H4 (cell line): ENCODE measurements at regions not wholly inside any gene's neighbourhood (a gene's known extent, or its start where the extent isn't known, plus 50 kb on each side); places are given as distances from the start of the nearest gene placed in this dataset.
"Not testable (repeated sequence)": the region's sequence is repeated elsewhere in the genome, so short reads cannot be mapped to it uniquely, and the experiment has no call there.

Source experiments
- DNase-seq: peaks from one replicate; pipeline ENCODE4 v3.0.0-alpha.2; 2015; ENCODE audit warnings: low spot score

GRCh38 chr5:50501491-50502228, 60.6 kb upstream of the EMB start:
- no peak for DNase-seq

DNA sequence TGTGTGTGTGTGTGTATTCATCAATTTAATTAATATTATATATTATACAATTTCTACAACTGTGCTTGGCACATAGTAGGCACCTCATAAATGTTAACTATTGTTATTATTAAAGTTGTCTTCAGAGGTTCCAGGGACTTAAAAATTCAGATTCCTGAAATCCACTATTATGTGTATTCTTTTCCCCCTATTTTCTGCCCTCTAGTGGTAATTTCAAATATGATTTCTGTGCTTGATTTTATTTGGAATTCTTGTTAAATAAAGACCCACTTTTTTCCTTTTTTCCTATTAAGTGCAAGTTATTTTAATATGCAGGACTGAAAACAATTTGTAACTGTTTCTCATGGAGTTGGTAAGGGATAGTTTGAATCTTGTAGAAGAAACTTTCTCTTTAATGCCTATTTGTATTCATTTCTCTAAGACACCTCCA, 72.0 kb upstream of the EMB start:
- not testable (repeated sequence) for DNase-seq

GRCh38 chr5:50521060-50521459, 80.0 kb upstream of the EMB start:
- DNase-seq = not testable (repeated sequence)

- DNase-seq = not testable (repeated sequence)
These were observed 86.5 kb upstream of the EMB start for GRCh38 chr5:50527514-50528060.

DNA sequence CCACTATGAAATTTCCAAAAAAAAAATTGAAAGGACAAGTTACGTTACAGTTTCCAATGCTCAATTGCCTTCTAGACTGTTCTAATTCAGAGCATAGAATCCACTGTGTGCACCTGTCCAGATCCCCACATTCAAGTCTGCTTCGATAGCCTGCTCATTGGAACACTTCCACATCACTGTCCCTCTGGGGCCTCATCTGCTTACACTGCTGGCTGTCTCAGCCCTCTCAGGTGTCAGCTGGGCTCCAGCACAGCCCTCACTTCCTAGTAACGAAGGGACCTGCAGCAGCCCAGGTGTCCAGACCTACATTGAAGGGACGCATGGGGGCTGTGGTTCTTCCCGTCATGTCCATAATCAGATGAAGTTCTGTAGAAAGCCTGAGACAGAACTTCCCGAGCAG, 94.3 kb upstream of the EMB start:
- no peak for DNase-seq

DNA sequence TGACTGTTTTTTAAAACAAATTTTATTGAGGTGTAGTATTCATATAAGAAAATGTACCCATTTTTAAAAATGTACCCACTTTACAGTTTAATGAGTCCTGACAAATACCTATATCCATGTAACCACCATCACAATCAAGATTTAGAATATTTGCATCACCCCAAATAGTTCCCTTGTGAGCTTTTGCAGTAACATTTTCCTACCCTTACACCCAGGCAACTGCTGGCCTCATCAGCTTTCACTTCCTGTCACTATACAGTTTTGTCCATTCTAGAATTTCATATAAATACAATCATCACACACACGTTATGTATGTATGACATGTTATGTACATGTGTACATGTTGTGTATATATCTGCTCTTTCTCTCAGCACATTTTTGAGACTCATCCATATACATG, 96.4 kb upstream of the EMB start:
- not testable (repeated sequence) for DNase-seq

GRCh38 chr5:50547303-50547702, 106.2 kb upstream of the EMB start:
- no peak for DNase-seq

DNA sequence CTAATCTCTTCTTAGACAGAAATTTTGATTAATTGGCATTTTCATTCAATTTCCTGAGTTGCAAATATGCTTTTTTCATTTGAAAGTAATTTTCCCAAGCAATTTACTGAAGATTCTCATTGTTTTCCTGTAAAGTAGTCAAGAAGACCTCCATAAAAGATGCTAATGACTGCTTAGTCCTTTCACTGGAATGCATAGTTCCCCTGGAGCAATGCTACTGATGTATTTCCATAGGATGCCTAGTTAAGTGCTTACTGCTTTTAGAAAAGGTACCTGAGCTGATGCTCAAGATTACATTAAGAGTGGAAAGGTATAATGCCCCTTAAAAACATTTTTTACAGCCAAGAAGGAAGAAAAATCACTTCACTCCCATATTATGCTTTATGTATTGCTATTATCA, 109.2 kb upstream of the EMB start:
- no peak for DNase-seq

GRCh38 chr5:50550993-50551392, 109.9 kb upstream of the EMB start:
- DNase-seq = no peak

DNA sequence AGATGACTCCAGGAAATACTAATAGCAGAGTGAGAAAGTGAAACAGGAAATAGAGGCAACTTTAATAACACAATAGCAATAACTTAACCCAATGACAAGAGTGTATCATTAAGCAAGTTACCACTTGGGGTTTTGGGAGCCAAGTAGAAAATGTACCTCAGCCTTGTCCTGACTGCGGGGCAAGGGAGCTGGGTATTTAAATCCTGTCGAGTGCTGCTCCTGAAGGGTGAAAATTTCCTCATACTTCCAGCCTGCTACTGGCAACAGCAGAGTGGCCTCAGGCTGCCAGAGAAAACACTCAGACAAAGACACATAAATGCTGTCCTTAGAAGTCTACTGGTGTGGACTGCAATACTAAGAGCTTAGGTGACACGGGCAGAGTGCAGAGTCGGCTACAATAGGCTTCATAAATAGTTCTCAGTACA, 112.5 kb upstream of the EMB start:
- DNase-seq = no peak

GRCh38 chr5:50558640-50559039, 107.8 kb upstream of the PARP8 start:
- not testable (repeated sequence) for DNase-seq

- DNase-seq = no peak
These were observed 106.5 kb upstream of the PARP8 start for GRCh38 chr5:50559955-50560354.

DNA sequence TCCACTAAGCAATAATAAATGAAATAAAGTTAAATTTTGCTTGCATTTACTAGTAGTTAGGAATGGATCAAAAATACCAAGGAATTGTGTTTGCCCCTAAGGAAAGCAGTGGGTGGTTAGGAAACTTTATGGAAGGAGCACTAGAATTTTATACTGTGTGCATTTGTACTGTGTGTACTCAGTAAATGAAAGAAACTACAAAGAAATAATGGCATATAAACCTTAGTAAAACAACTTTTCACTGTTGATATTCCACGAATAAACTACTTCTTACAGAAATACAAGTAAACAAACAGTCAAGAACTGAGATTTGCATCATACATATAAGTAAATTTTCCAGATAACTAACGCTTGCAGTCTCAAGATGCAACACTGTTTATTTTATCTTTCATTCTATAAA, 103.7 kb upstream of the PARP8 start:
- DNase-seq = no peak

- DNase-seq = no peak
These were observed 102.4 kb upstream of the PARP8 start for GRCh38 chr5:50564079-50564478.

GRCh38 chr5:50564558-50564957, 101.9 kb upstream of the PARP8 start:
- DNase-seq = no peak

DNA sequence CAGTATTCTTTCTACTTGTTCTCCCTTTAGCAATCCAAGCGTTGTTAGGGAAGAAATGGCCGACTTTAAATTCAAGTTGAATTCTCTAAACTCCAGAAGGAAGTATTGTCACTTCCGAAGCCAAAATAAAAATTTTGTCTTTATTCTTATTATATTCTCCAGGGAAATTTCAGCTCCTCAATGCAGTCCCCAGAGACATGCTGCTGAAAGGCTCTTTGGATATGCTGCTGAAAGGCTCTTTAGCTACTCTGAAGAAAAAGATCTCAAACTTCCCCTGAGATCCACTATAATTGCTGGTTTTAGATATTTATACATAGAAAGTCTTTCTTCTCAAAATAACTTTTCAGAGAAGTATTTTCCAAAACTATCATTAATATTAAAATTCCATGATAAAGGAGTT, 92.3 kb upstream of the PARP8 start:
- no peak for DNase-seq

DNA sequence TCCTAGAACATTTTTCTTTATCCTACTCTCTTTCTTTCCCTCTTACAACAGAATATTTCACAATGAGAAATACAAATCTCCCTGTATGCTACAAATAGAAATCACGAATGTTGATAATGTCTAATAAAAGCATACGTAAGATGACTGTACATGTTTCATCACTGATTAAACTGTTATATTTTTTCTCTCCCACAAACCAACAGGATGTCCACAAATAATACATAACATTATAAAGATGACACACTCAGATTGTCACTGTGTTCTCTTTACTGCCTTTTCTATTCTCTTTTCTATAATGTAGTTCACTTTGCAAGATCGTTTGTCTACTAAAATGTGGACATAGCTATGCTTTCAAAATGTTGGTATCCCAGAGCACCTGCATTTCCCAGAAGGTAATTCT, 90.7 kb upstream of the PARP8 start:
- DNase-seq = no peak

- no peak for DNase-seq
These were observed 90.2 kb upstream of the PARP8 start for GRCh38 chr5:50576265-50576664.

GRCh38 chr5:50576686-50577256, 89.7 kb upstream of the PARP8 start:
- no peak for DNase-seq

DNA sequence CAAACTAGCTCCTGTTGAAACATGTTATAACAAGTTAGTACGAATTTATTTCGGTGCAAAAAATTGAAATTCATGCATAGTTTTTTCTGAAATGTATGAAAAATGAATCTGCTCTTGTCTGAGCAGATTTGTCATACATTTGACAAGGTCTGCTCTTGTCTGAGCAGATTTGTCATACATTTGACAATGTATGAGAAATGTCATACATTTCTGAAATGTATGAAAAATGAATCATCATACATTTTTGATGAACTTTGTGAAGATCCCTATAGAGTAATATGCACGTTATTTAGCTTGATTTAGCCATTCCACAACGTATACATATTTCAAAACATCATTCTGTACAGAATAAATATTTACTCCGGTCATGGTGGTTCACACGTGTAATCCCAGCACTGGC, 85.9 kb upstream of the PARP8 start:
- DNase-seq = no peak

DNA sequence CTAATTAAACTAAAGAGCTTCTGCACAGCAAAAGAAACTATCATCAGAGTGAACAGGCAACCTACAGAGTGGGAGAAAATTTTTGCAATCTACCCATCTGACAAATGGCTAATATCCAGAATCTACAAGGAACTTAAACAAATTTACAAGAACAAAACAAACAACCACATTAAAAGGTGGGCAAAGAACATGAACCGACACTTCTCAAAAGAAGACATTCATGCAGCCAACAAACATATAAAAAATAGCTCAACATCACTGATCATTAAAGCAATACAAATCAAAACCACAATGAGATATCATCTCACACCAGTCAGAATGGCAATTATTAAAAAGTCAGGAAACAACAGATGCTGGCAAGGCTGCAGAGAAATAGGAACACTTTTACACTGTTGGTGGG, 84.6 kb upstream of the PARP8 start:
- DNase-seq = not testable (repeated sequence)

GRCh38 chr5:50582699-50583098, 83.7 kb upstream of the PARP8 start:
- DNase-seq = no peak

GRCh38 chr5:50583621-50584020, 82.8 kb upstream of the PARP8 start:
- DNase-seq = no peak
